B cell (primary cell): ENCODE measurements at regions not wholly inside any gene's neighbourhood (a gene's known extent, or its start where the extent isn't known, plus 50 kb on each side); places are given as distances from the start of the nearest gene placed in this dataset.

Experiments
- ATAC-seq: fragments of 200-7000 bp; cut with Tn5 transposase; one replicate; pipeline ENCODE4 v1.10.0; 2021; ENCODE audit warnings: low read depth, mild to moderate bottlenecking, moderate number of reproducible peaks, moderate library complexity
- CTCF ChIA-PET: fragments of 350-600 bp; sonication (Branson Sonifier 250); formaldehyde crosslinking; loops from one replicate; lab custom pipeline; 2021; ENCODE audit warnings: antibody characterized with exemption, inconsistent platforms; lab: Charles Lee
- POLR2A ChIA-PET: fragments of 350-600 bp; sonication (Branson Sonifier 250); formaldehyde crosslinking; loops from one replicate; lab custom pipeline; 2021; ENCODE audit warnings: antibody characterized with exemption; lab: Charles Lee
- DNase-seq: peaks from one replicate; pipeline ENCODE4 v3.0.0; 2013
- H2AFZ ChIP-seq: 2 replicates; pipeline ENCODE4 v1.6.1; 2012; ENCODE audit warnings: mild to moderate bottlenecking, low read depth, low read length; ENCODE audit not compliant: insufficient read depth, poor library complexity, severe bottlenecking
- H3K27ac ChIP-seq, 2 donors: 1 replicate in 1 of 2; 2 replicates in 1 of 2; pipeline ENCODE4 v1.5.1; 2012 to 2013; ENCODE audit warnings: low read length in 2 of 2, mild to moderate bottlenecking in 2 of 2, moderate library complexity in 1 of 2
- H3K27me3 ChIP-seq, 4 experiments: fragments of 200-600 bp in 1 of 4; sonication (generic) in 1 of 4; replicated peaks in 1 of 4; 1 replicate in 2 of 4; 2 replicates in 2 of 4; pipeline versions ENCODE4 v1.6.1 to v1.7.0; 2013 to 2016; ENCODE audit warnings: low read length in 3 of 4, mild to moderate bottlenecking in 2 of 4, mixed read lengths in 1 of 4, moderate library complexity in 1 of 4; ENCODE audit not compliant: insufficient read depth in 4 of 4, control insufficient read depth in 3 of 4; ENCODE audit errors: control extremely low read depth in 1 of 4
- H3K36me3 ChIP-seq, 2 experiments: replicated peaks in 1 of 2; 1 replicate in 1 of 2; 2 replicates in 1 of 2; pipeline versions ENCODE4 v1.6.1 to v1.7.1; 2013; ENCODE audit warnings: low read length in 1 of 2; ENCODE audit not compliant: insufficient read depth in 2 of 2, control insufficient read depth in 1 of 2; ENCODE audit errors: control extremely low read depth in 1 of 2, extremely low read depth in 1 of 2
- H3K4me1 ChIP-seq, 2 donors: fragments of 200-600 bp in 1 of 2; sonication (generic) in 1 of 2; 1 replicate in 1 of 2; 2 replicates in 1 of 2; pipeline versions ENCODE4 v1.5.1 to v1.6.1; 2013 to 2017; ENCODE audit warnings: low read length in 2 of 2; ENCODE audit not compliant: control insufficient read depth in 2 of 2, insufficient read depth in 2 of 2
- H3K4me2 ChIP-seq: replicated peaks from 2 replicates; pipeline ENCODE3; 2012; ENCODE audit warnings: mild to moderate bottlenecking, low read depth, low read length; ENCODE audit not compliant: poor library complexity, severe bottlenecking
- H3K4me3 ChIP-seq, 5 experiments: fragments of 200-600 bp in 1 of 5; sonication (generic) in 1 of 5; 1 replicate in 3 of 5; 2 replicates in 2 of 5; pipeline versions ENCODE4 v1.5.1 to v1.7.0; 2011 to 2016; ENCODE audit warnings: low read length in 4 of 5, mild to moderate bottlenecking in 4 of 5, low read depth in 2 of 5, control low read depth in 1 of 5, moderate library complexity in 1 of 5; ENCODE audit not compliant: insufficient read depth in 1 of 5; ENCODE audit errors: control extremely low read depth in 1 of 5, extremely low read depth in 1 of 5
- H3K79me2 ChIP-seq: fragments of 200-600 bp; sonication (generic); one replicate; pipeline ENCODE4 v1.6.0; 2016; ENCODE audit warnings: low read length; ENCODE audit not compliant: control insufficient read depth, insufficient read depth
- H3K9ac ChIP-seq: fragments of 200-600 bp; sonication (generic); 2 replicates; pipeline ENCODE4 v1.6.1; 2017; ENCODE audit warnings: mild to moderate bottlenecking, low read length, moderate library complexity
- H3K9me3 ChIP-seq, 3 donors: one replicate each; pipeline versions ENCODE4 v1.6.1 to v1.7.1; 2013; ENCODE audit warnings: low read length in 2 of 3; ENCODE audit not compliant: control insufficient read depth in 2 of 3, insufficient read depth in 1 of 3; ENCODE audit errors: control extremely low read depth in 1 of 3
- H4K20me1 ChIP-seq: 2 replicates; pipeline ENCODE4 v1.6.0; 2012; ENCODE audit warnings: mild to moderate bottlenecking, low read length; ENCODE audit not compliant: insufficient read depth, control insufficient read depth, poor library complexity, severe bottlenecking
- H3K27ac Mint-ChIP-seq: one replicate; pipeline ENCODE4 v1.8.0; 2021; ENCODE audit warnings: mixed read lengths
- H3K27me3 Mint-ChIP-seq: one replicate; pipeline ENCODE4 v1.8.0; 2021; ENCODE audit warnings: mixed read lengths
- H3K4me1 Mint-ChIP-seq: one replicate; pipeline ENCODE4 v1.8.0; 2021; ENCODE audit warnings: mixed read lengths
- H3K4me3 Mint-ChIP-seq: one replicate; pipeline ENCODE4 v1.8.0; 2021; ENCODE audit warnings: mixed read lengths
- H3K9me3 Mint-ChIP-seq: one replicate; pipeline ENCODE4 v1.8.0; 2022; ENCODE audit warnings: mixed read lengths; ENCODE audit not compliant: insufficient read depth
- CTCF ChIP-seq: fragments of 200-600 bp; IDR thresholded peaks from one replicate; pipeline ENCODE4 v1.8.0; 2022; ENCODE audit warnings: antibody characterized with exemption, mild to moderate bottlenecking
- EZH2 ChIP-seq: IDR thresholded peaks from 2 replicates; pipeline ENCODE4 v1.6.1; 2012; ENCODE audit warnings: borderline replicate concordance, low read depth, mild to moderate bottlenecking, moderate library complexity, low read length; ENCODE audit not compliant: insufficient read depth, poor library complexity, severe bottlenecking
- WGBS: methylation state at CpG from one replicate; pipeline ENCODE4 v1.1.5; 2013; ENCODE audit warnings: missing lambda C conversion rate; ENCODE audit not compliant: insufficient coverage; 5-methylcytosine and 5-hydroxymethylcytosine counted together
- intact Hi-C: fragments of 100-400 bp; cut with micrococcal nuclease; formaldehyde crosslinking; loops from one replicate; pipeline ENCODE4 v1.10.0; 2022

- no peaks in the 10 kb centered on the region for H3K9me3 ChIP-seq
- H3K9me3 Mint-ChIP-seq, result no peaks in the 10 kb centered on the region
- no peak overlapping the region for H2AFZ ChIP-seq
- no peaks in the 10 kb centered on the region for H3K36me3 ChIP-seq
- no peaks in the 10 kb centered on the region for H3K79me2 ChIP-seq
- H3K27ac ChIP-seq, result no peak overlapping the region
- no peak overlapping the region for H3K4me3 ChIP-seq
- H3K27me3 ChIP-seq, result no peaks in the 10 kb centered on the region
- no peak for ATAC-seq
- H4K20me1 ChIP-seq, result no peaks in the 10 kb centered on the region
- ChIA-PET POLR2A (no interaction called here), CTCF (no interaction called here)
- WGBS, result 88% methylated on average over 1 of the region's 2 CpGs
- intact Hi-C loops, result no loop called here
- TF ChIP-seq EZH2 (no peak), CTCF (no peak)
- no peaks in the 10 kb centered on the region for H3K4me1 ChIP-seq
- no peak for DNase-seq
- H3K4me2 ChIP-seq, result no peak overlapping the region
- no peak overlapping the region for H3K27ac Mint-ChIP-seq
- no peaks in the 10 kb centered on the region for H3K4me1 Mint-ChIP-seq
- no peak overlapping the region for H3K9ac ChIP-seq
- no peaks in the 10 kb centered on the region for H3K27me3 Mint-ChIP-seq
- H3K4me3 Mint-ChIP-seq, result no peak overlapping the region
These were observed 177.0 kb upstream of the NECTIN3 start for GRCh38 chr3:110894574-110894973.

- Histone ChIP-seq H3K36me3 (no peaks in the 10 kb centered on the region), H3K79me2 (no peaks in the 10 kb centered on the region), H3K4me1 (no peaks in the 10 kb centered on the region), H4K20me1 (no peaks in the 10 kb centered on the region), H2AFZ (no peak overlapping the region), H3K27ac (no peak overlapping the region), H3K9me3 (no peaks in the 10 kb centered on the region), H3K4me3 (no peak overlapping the region), H3K27me3 (no peaks in the 10 kb centered on the region), H3K4me2 (no peak overlapping the region), H3K9ac (no peak overlapping the region)
- intact Hi-C loops, result no loop called here
- ATAC-seq (no peak), DNase-seq (no peak)
- Mint-ChIP-seq H3K27me3 (no peaks in the 10 kb centered on the region), H3K27ac (no peak overlapping the region), H3K4me1 (no peaks in the 10 kb centered on the region), H3K9me3 (no peaks in the 10 kb centered on the region), H3K4me3 (no peak overlapping the region)
- ChIA-PET POLR2A (no interaction called here), CTCF (no interaction called here)
- WGBS, result no CpG with 5 or more reads among the region's 1 CpG
- TF ChIP-seq CTCF (no peak), EZH2 (no peak)
These were observed 176.6 kb upstream of the NECTIN3 start for GRCh38 chr3:110895054-110895453.
